ENCODE measurements at regions not wholly inside any gene's neighbourhood (a gene's known extent, or its start where the extent isn't known, plus 50 kb on each side); places are given as distances from the start of the nearest gene placed in this dataset.

- DNase-seq: no peak
Measured at GRCh38 chr1:69377507-69377906, 190.2 kb upstream of the LRRC7 start.

- DNase-seq: no peak
Measured at GRCh38 chr1:69388044-69388443, 179.7 kb upstream of the LRRC7 start.

- DNase-seq: no peak
Measured at GRCh38 chr1:69400128-69400527, 167.6 kb upstream of the LRRC7 start.

- DNase-seq: no peak
Measured at GRCh38 chr1:69401879-69402278, 165.8 kb upstream of the LRRC7 start.

- no peak for DNase-seq
Measured at GRCh38 chr1:69403756-69404320, 163.9 kb upstream of the LRRC7 start.

- DNase-seq: no peak
Measured at GRCh38 chr1:69404486-69404885, 163.2 kb upstream of the LRRC7 start.

- no peak for DNase-seq
Measured at GRCh38 chr1:69406244-69406643, 161.5 kb upstream of the LRRC7 start.

GRCh38 chr1:69409731-69410456, 157.8 kb upstream of the LRRC7 start:
- no peak for DNase-seq

- no peak for DNase-seq
Measured at GRCh38 chr1:69410457-69410850, 157.3 kb upstream of the LRRC7 start.

- no peak for DNase-seq
Measured at GRCh38 chr1:69410893-69411292, 156.8 kb upstream of the LRRC7 start.

- no peak for DNase-seq
Measured at GRCh38 chr1:69411617-69412016, 156.1 kb upstream of the LRRC7 start.

GRCh38 chr1:69413129-69413528, 154.6 kb upstream of the LRRC7 start:
- DNase-seq: no peak

- no peak for DNase-seq
Measured at GRCh38 chr1:69414574-69414973, 153.1 kb upstream of the LRRC7 start.

GRCh38 chr1:69421286-69421685, 146.4 kb upstream of the LRRC7 start:
- no peak for DNase-seq

GRCh38 chr1:69425871-69426270, 141.9 kb upstream of the LRRC7 start:
- no peak for DNase-seq

GRCh38 chr1:69426401-69426800, 141.3 kb upstream of the LRRC7 start:
- no peak for DNase-seq

GRCh38 chr1:69433073-69433472, 134.6 kb upstream of the LRRC7 start:
- DNase-seq: no peak

GRCh38 chr1:69436151-69436550, 131.6 kb upstream of the LRRC7 start:
- no peak for DNase-seq

- no peak for DNase-seq
Measured at GRCh38 chr1:69438056-69438795, 129.5 kb upstream of the LRRC7 start.

GRCh38 chr1:69441496-69441895, 126.2 kb upstream of the LRRC7 start:
- DNase-seq: no peak

GRCh38 chr1:69451196-69451595, 116.5 kb upstream of the LRRC7 start:
- DNase-seq: no peak

GRCh38 chr1:69455718-69456117, 112.0 kb upstream of the LRRC7 start:
- DNase-seq: no peak

GRCh38 chr1:69459244-69459643, 108.5 kb upstream of the LRRC7 start:
- no peak for DNase-seq

- no peak for DNase-seq
Measured at GRCh38 chr1:69475021-69475420, 92.7 kb upstream of the LRRC7 start.

All from left hindlimb (tissue), 1 donor.